ENCODE measurements at regions not wholly inside any gene's neighbourhood (a gene's known extent, or its start where the extent isn't known, plus 50 kb on each side); places are given as distances from the start of the nearest gene placed in this dataset.
"Not testable (repeated sequence)": the region's sequence is repeated elsewhere in the genome, so short reads cannot be mapped to it uniquely, and the experiment has no call there.

GRCh38 chr6:140160909-140161308, 786.5 kb upstream of the CITED2 start:
- H3K4me3 Mint-ChIP-seq: no peak overlapping the region
- H3K4me1 Mint-ChIP-seq: no peaks in the 10 kb centered on the region
- H3K36me3 Mint-ChIP-seq: no peaks in the 10 kb centered on the region
- DNase-seq (ENCODE audit: low spot score in 2 of 2): no peak
- no peak for ATAC-seq
- no peaks in the 10 kb centered on the region for H3K9me3 Mint-ChIP-seq
- H3K27ac Mint-ChIP-seq: no peak overlapping the region

GRCh38 chr6:140160494-140160893, 786.0 kb upstream of the CITED2 start:
- H3K27ac Mint-ChIP-seq: no peak overlapping the region
- no peak overlapping the region for H3K4me3 Mint-ChIP-seq
- H3K36me3 Mint-ChIP-seq: no peaks in the 10 kb centered on the region
- H3K4me1 Mint-ChIP-seq: no peaks in the 10 kb centered on the region
- H3K9me3 Mint-ChIP-seq: no peaks in the 10 kb centered on the region
- ATAC-seq: no peak
- no peak for DNase-seq (ENCODE audit: low spot score in 2 of 2)

DNA sequence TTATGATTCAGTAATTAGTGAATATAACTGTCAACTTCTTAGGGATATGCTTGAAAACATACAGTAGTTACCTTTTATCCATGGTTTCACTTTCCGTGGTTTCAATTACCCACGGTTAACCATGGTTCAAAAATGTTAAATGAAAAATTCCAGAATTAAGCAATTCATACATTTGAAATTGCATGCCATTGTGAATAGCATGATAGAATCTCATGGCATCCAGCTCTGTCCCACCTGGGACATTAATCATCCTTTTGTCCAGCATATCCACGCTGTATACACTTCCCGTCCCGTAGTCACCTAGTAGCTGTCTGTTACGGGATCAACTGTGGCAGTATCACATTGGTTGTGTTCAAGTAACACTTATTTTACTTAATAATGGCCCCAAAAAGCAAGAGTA, 781.7 kb upstream of the CITED2 start:
- Mint-ChIP-seq H3K36me3 (no peaks in the 10 kb centered on the region), H3K4me1 (no peaks in the 10 kb centered on the region), H3K27ac (no peak overlapping the region), H3K4me3 (no peak overlapping the region), H3K9me3 (no peaks in the 10 kb centered on the region)
- DNase-seq (ENCODE audit: low spot score in 2 of 2) (no peak), ATAC-seq (no peak)

GRCh38 chr6:140155451-140156126, 781.1 kb upstream of the CITED2 start:
- DNase-seq (ENCODE audit: low spot score in 2 of 2): no peak
- H3K4me3 Mint-ChIP-seq: no peak overlapping the region
- no peaks in the 10 kb centered on the region for H3K4me1 Mint-ChIP-seq
- H3K9me3 Mint-ChIP-seq: no peaks in the 10 kb centered on the region
- no peaks in the 10 kb centered on the region for H3K36me3 Mint-ChIP-seq
- no peak overlapping the region for H3K27ac Mint-ChIP-seq
- no peak for ATAC-seq

DNA sequence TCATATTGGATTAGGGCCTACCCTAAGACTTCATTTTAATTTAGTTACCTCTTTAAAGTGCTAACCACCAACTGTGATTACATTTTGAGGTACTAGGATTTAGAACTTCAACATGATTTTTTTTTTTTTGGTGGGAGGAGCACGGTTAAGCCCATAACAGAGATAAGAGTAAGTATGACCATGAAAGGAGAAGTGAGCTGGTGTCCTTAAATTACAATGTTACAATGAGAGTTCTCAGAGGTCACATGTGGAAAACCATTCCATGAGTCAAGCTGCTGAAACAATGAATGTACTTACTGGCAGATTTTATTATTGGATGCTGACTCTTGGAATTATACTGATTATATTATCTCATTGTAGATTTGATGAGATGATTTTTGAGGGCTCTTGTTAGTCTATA, 779.3 kb upstream of the CITED2 start:
- no peaks in the 10 kb centered on the region for H3K36me3 Mint-ChIP-seq
- no peaks in the 10 kb centered on the region for H3K9me3 Mint-ChIP-seq
- ATAC-seq (no peak), DNase-seq (ENCODE audit: low spot score in 2 of 2) (no peak)
- no peaks in the 10 kb centered on the region for H3K4me1 Mint-ChIP-seq
- H3K27ac Mint-ChIP-seq: no peak overlapping the region
- no peak overlapping the region for H3K4me3 Mint-ChIP-seq

DNA sequence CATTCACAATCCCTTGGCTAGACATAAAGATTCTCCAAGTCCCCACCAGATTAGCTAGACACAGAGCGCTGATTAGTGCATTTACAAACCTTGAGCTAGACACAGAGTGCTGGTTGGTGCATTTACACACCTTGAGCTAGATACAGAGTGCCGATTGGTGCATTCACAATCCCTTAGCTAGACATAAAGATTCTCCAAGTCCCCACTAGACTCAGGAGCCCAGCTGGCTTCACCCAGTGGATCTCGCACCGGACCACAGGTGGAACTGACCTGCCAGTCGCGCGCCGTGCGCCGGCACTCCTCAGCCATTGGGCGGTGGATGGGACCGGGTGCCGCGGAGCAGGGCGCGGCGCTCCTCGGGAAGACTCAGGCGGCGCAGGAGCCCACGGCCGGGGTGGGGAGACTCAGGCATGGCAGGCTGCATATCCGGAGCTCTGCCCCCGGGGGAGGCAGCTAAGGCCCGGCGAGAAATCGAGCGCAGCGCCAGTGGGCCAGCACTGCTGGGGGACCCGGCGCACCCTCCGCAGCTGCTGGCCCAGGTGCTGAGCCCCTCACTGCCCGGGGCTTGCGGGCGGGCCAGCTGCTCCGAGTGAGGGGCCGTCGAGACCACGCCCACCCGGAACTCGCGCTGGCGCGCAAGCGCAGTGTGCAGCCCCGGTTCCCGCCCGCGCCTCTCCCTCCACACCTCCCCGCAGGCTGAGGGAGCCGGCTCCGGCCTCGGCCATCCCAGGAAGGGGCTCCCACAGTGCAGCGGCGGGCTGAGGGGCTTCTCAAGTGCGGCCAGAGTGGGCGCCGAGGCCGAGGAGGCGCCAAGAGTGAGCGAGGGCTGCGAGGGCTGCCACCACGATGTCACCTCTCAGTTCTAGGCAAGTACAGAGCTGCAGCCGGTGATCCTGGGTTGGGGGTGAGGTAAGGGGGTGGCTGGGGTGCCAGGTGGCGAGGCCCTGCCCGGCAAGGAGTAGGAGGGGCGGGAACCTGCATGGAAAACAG, 773.7 kb upstream of the CITED2 start:
- DNase-seq (ENCODE audit: low spot score in 2 of 2); H3K4me3 Mint-ChIP-seq; H3K4me1 Mint-ChIP-seq; ATAC-seq; H3K27ac Mint-ChIP-seq; H3K36me3 Mint-ChIP-seq; H3K9me3 Mint-ChIP-seq: not testable (repeated sequence)

DNA sequence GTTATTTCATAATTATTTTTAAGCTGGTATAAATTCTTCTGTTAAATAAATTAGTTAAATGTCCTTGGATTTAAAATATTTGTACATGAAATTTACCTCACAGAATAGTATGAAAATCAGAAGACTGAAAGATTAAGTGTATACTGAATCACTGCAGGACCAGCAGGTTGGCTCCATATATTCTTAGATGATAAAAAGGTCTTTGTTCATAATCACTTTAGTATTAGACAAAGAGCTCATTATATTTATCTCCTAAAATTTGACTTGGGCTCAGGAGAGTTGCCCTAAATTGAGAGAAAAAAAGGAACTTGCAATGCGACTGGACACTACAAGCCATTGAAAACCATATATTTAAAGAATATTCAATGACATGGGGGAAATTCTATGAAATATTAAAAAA, 766.4 kb upstream of the CITED2 start:
- no peaks in the 10 kb centered on the region for H3K4me1 Mint-ChIP-seq
- H3K36me3 Mint-ChIP-seq: no peaks in the 10 kb centered on the region
- H3K27ac Mint-ChIP-seq: no peak overlapping the region
- ATAC-seq (no peak), DNase-seq (ENCODE audit: low spot score in 2 of 2) (no peak)
- H3K9me3 Mint-ChIP-seq: no peaks in the 10 kb centered on the region
- no peak overlapping the region for H3K4me3 Mint-ChIP-seq

GRCh38 chr6:140138311-140139010, 764.0 kb upstream of the CITED2 start:
- Mint-ChIP-seq H3K4me3 (no peak overlapping the region), H3K36me3 (no peaks in the 10 kb centered on the region), H3K9me3 (peaks cover 6% of the 10 kb centered on the region), H3K4me1 (no peaks in the 10 kb centered on the region), H3K27ac (no peak overlapping the region)
- ATAC-seq: no peak
- no peak for DNase-seq (ENCODE audit: low spot score in 2 of 2)

- no peak overlapping the region for H3K27ac Mint-ChIP-seq
- no peaks in the 10 kb centered on the region for H3K4me1 Mint-ChIP-seq
- H3K4me3 Mint-ChIP-seq: no peak overlapping the region
- DNase-seq (ENCODE audit: low spot score in 2 of 2) (no peak), ATAC-seq (no peak)
- H3K36me3 Mint-ChIP-seq: no peaks in the 10 kb centered on the region
- H3K9me3 Mint-ChIP-seq: peaks cover 19% of the 10 kb centered on the region
Observed at GRCh38 chr6:140134224-140134623, 759.8 kb upstream of the CITED2 start.

GRCh38 chr6:140130074-140130473, 755.6 kb upstream of the CITED2 start:
- no peaks in the 10 kb centered on the region for H3K4me1 Mint-ChIP-seq
- no peak overlapping the region for H3K4me3 Mint-ChIP-seq
- H3K36me3 Mint-ChIP-seq: no peaks in the 10 kb centered on the region
- ATAC-seq (no peak), DNase-seq (ENCODE audit: low spot score in 2 of 2) (no peak)
- peaks cover 25% of the 10 kb centered on the region for H3K9me3 Mint-ChIP-seq
- H3K27ac Mint-ChIP-seq: no peak overlapping the region

- no peak overlapping the region for H3K27ac Mint-ChIP-seq
- no peaks in the 10 kb centered on the region for H3K36me3 Mint-ChIP-seq
- DNase-seq (ENCODE audit: low spot score in 2 of 2) (no peak), ATAC-seq (no peak)
- H3K9me3 Mint-ChIP-seq: peaks cover 8% of the 10 kb centered on the region
- no peak overlapping the region for H3K4me3 Mint-ChIP-seq
- no peaks in the 10 kb centered on the region for H3K4me1 Mint-ChIP-seq
Observed at GRCh38 chr6:140124498-140124897, 750.0 kb upstream of the CITED2 start.

- Mint-ChIP-seq H3K9me3 (no peaks in the 10 kb centered on the region), H3K4me1 (no peaks in the 10 kb centered on the region), H3K4me3 (no peak overlapping the region), H3K27ac (no peak overlapping the region), H3K36me3 (no peaks in the 10 kb centered on the region)
- no peak for ATAC-seq
- no peak for DNase-seq (ENCODE audit: low spot score in 2 of 2)
Observed at GRCh38 chr6:140108167-140108566, 733.7 kb upstream of the CITED2 start.

GRCh38 chr6:140107216-140107615, 732.8 kb upstream of the CITED2 start:
- Mint-ChIP-seq H3K4me1 (no peaks in the 10 kb centered on the region), H3K4me3 (no peak overlapping the region), H3K36me3 (no peaks in the 10 kb centered on the region), H3K9me3 (no peaks in the 10 kb centered on the region), H3K27ac (no peak overlapping the region)
- ATAC-seq: no peak
- DNase-seq (ENCODE audit: low spot score in 2 of 2): no peak

DNA sequence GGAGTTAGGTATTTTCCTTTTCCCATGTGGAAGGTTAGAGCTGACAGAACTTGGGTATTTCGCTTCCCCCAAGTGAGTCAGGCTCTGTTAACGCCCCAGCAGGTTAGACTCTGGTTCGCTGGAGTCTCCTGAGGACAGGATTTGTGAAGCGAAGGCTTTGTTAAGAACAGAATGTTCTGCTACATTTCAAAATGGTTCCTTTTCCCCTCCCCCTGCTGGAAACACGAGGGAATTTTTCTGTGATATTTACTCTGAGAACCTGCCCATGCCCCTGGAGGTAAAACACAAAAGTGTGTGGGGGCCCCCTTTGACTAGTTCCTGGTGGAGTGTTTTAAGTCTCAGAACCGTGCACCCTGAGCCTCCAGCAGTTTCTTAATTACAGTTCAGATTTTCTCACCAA, 731.4 kb upstream of the CITED2 start:
- H3K4me3 Mint-ChIP-seq: no peak overlapping the region
- DNase-seq (ENCODE audit: low spot score in 2 of 2): no peak
- no peaks in the 10 kb centered on the region for H3K36me3 Mint-ChIP-seq
- no peaks in the 10 kb centered on the region for H3K9me3 Mint-ChIP-seq
- H3K27ac Mint-ChIP-seq: no peak overlapping the region
- H3K4me1 Mint-ChIP-seq: peaks cover 7% of the 10 kb centered on the region
- ATAC-seq: no peak

DNA sequence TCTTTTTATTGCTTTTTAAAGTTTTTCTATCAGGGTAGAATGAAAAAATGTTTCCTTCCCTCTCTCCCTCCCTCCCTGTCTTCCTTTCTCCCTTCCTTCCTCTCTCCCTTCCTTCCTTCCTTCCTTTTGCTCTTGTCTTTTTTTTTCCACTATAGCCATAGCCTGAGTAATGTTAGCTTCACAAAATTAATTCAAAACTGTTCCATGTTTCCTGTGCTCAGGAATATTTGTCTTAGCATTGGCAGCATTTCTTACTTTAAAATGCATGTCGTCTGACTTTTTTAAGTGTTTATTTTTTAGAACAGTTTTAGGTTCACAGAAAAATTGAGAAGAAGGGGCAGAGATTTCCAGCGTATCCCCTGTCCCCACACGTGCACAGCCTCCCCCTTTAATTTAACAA, 730.8 kb upstream of the CITED2 start:
- Mint-ChIP-seq H3K4me1 (peaks cover 7% of the 10 kb centered on the region), H3K4me3 (no peak overlapping the region), H3K9me3 (no peaks in the 10 kb centered on the region), H3K27ac (no peak overlapping the region), H3K36me3 (no peaks in the 10 kb centered on the region)
- ATAC-seq: no peak
- no peak for DNase-seq (ENCODE audit: low spot score in 2 of 2)
